ENCODE measurements at regions not wholly inside any gene's neighbourhood (a gene's known extent, or its start where the extent isn't known, plus 50 kb on each side); places are given as distances from the start of the nearest gene placed in this dataset.

DNA sequence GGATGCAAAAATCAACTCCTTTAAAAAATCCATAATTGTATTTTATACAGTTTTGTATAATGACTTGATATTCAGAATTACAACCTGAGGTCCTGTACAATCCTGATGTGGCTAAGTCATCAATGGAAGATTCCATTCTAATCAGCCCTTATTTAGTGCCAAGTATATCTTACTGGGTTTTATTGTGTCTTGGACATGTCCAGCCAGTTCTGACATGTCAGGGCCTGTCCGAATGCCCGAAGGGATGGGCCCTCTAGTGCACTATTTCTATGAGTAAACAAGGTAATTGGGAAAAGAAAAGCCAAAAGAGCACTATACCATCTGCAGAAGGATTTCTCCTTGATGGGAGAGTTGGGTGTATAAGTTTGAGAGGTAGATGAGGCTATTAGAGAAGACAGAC is 412.9 kb downstream of the METTL15 start:
- 46 to 72% methylated on average over 2 of the region's 2 CpGs for WGBS, 2 donors
- no peaks in the 10 kb centered on the region for H3K4me1 ChIP-seq (ENCODE audit: control insufficient read depth in 2 of 2, insufficient read depth in 2 of 2, low read length in 1 of 2)
- H3K4me3 ChIP-seq (ENCODE audit: low read depth in 1 of 2, low read length in 2 of 2) = no peak overlapping the region
- peaks cover 4 to 9% of the 10 kb centered on the region in 2 donors for H3K9me3 ChIP-seq (ENCODE audit: control insufficient read depth in 2 of 2, insufficient read depth in 1 of 2, low read depth in 1 of 2, low read length in 1 of 2)
- H3K36me3 ChIP-seq (ENCODE audit: control insufficient read depth in 2 of 2, insufficient read depth in 2 of 2, low read length in 1 of 2) = no peaks in the 10 kb centered on the region
- no peaks in the 10 kb centered on the region for H3K27me3 ChIP-seq (ENCODE audit: control insufficient read depth in 1 of 2, insufficient read depth in 2 of 2, low read length in 2 of 2)
- no peak overlapping the region for H3K27ac ChIP-seq (ENCODE audit: low read depth in 2 of 2, low read length in 1 of 2)

DNA sequence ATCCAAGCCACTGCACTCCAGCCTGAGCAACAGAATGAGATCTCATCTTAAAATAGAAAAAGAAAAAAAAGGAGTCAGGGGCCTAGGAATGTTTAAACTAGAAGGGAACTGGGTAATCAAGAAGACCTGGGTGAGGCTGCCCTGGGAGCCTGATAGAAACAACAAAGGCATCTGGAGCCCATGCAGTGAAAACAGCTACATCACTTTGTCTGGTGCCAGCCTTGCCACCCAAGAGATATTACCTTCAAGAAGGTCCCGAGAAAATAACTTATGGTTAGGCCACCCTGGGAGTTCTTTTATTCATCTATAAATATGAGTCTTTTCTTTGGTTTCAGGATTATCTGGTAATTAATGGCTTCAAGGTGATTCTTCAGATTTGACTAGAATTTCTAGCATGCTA is 412.1 kb downstream of the METTL15 start:
- Histone ChIP-seq H3K4me3 (ENCODE audit: low read depth in 1 of 2, low read length in 2 of 2) (no peak overlapping the region), H3K9me3 (ENCODE audit: control insufficient read depth in 2 of 2, insufficient read depth in 1 of 2, low read depth in 1 of 2, low read length in 1 of 2) (peaks cover 0 to 3% of the 10 kb centered on the region in 2 donors), H3K27ac (ENCODE audit: low read depth in 2 of 2, low read length in 1 of 2) (no peak overlapping the region), H3K27me3 (ENCODE audit: control insufficient read depth in 1 of 2, insufficient read depth in 2 of 2, low read length in 2 of 2) (no peaks in the 10 kb centered on the region), H3K4me1 (ENCODE audit: control insufficient read depth in 2 of 2, insufficient read depth in 2 of 2, low read length in 1 of 2) (no peaks in the 10 kb centered on the region), H3K36me3 (ENCODE audit: control insufficient read depth in 2 of 2, insufficient read depth in 2 of 2, low read length in 1 of 2) (no peaks in the 10 kb centered on the region)
- 65 to 76% methylated on average over 1 of the region's 1 CpG for WGBS, 2 donors

DNA sequence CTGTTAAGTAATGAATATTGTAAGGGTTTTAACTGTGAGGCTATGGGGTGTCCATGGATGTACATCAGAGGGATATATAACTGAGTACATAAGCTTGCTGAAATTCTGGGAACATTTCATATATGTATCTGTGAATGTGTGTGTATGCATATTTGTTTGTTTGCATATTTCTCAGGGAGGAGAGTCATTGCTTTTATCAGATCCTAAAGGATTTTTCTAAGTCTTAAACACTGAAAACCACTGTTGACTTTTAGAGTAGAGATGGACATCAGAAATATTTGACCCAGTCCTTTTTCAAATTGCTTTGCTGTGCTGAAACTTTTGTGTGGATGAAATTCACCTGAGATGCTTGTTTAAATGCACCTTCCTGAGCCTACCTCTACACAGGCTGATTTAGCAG is 410.6 kb downstream of the METTL15 start:
- Histone ChIP-seq H3K36me3 (ENCODE audit: control insufficient read depth in 2 of 2, insufficient read depth in 2 of 2, low read length in 1 of 2) (no peaks in the 10 kb centered on the region), H3K9me3 (ENCODE audit: control insufficient read depth in 2 of 2, insufficient read depth in 1 of 2, low read depth in 1 of 2, low read length in 1 of 2) (no peaks in the 10 kb centered on the region), H3K4me3 (ENCODE audit: low read depth in 1 of 2, low read length in 2 of 2) (no peak overlapping the region), H3K4me1 (ENCODE audit: control insufficient read depth in 2 of 2, insufficient read depth in 2 of 2, low read length in 1 of 2) (no peaks in the 10 kb centered on the region), H3K27me3 (ENCODE audit: control insufficient read depth in 1 of 2, insufficient read depth in 2 of 2, low read length in 2 of 2) (no peaks in the 10 kb centered on the region), H3K27ac (ENCODE audit: low read depth in 2 of 2, low read length in 1 of 2) (no peak overlapping the region)

DNA sequence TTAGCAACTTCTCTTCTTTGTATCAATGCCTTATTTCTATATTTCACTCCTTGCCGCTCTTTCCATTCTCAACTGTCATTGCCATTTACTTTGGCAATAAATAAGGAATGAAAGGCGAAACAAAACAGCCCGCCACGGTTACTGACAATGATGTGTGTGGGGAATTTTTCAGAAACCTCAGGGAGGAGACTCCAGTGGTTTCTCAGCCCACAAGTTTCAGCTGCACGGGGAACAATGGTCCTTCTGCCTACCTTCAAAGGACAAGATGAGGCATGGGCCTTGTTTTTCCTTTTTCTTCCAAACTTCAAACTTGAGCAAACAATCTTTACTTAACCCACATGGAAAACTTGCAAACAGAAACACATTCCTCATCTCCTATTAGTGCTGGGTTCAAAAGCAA is 409.4 kb downstream of the METTL15 start:
- WGBS, 2 donors = 45 to 57% methylated on average over 5 of the region's 5 CpGs
- no peak overlapping the region for H3K4me3 ChIP-seq (ENCODE audit: low read depth in 1 of 2, low read length in 2 of 2)
- H3K36me3 ChIP-seq (ENCODE audit: control insufficient read depth in 2 of 2, insufficient read depth in 2 of 2, low read length in 1 of 2) = no peaks in the 10 kb centered on the region
- no peak overlapping the region for H3K27ac ChIP-seq (ENCODE audit: low read depth in 2 of 2, low read length in 1 of 2)
- no peaks in the 10 kb centered on the region for H3K27me3 ChIP-seq (ENCODE audit: control insufficient read depth in 1 of 2, insufficient read depth in 2 of 2, low read length in 2 of 2)
- no peaks in the 10 kb centered on the region for H3K9me3 ChIP-seq (ENCODE audit: control insufficient read depth in 2 of 2, insufficient read depth in 1 of 2, low read depth in 1 of 2, low read length in 1 of 2)
- no peaks in the 10 kb centered on the region for H3K4me1 ChIP-seq (ENCODE audit: control insufficient read depth in 2 of 2, insufficient read depth in 2 of 2, low read length in 1 of 2)

DNA sequence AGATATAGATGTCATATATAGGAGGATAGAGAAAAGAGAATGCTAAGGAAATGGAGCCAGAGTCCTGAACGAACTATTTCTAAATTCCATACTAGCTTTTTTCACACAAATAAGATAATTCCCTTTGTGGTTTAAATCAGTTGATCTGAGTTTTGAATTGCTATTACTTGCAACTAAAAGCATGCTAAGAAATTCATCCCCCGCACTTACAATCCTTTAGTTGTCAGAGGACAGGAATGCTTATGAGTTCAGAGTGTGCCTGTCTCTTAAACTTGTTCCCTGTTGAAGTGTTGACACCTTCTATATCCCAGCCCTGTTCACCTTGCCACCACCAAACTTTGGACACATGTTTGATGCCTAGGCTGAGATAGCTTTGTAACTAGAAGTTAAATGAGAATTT is 406.2 kb downstream of the METTL15 start:
- H3K4me1 ChIP-seq (ENCODE audit: control insufficient read depth in 2 of 2, insufficient read depth in 2 of 2, low read length in 1 of 2) = no peaks in the 10 kb centered on the region
- H3K9me3 ChIP-seq (ENCODE audit: control insufficient read depth in 2 of 2, insufficient read depth in 1 of 2, low read depth in 1 of 2, low read length in 1 of 2) = no peaks in the 10 kb centered on the region
- no peak overlapping the region for H3K27ac ChIP-seq (ENCODE audit: low read depth in 2 of 2, low read length in 1 of 2)
- no peaks in the 10 kb centered on the region for H3K27me3 ChIP-seq (ENCODE audit: control insufficient read depth in 1 of 2, insufficient read depth in 2 of 2, low read length in 2 of 2)
- WGBS, 2 donors = 96 to 98% methylated on average over 2 of the region's 2 CpGs
- no peak overlapping the region for H3K4me3 ChIP-seq (ENCODE audit: low read depth in 1 of 2, low read length in 2 of 2)
- H3K36me3 ChIP-seq (ENCODE audit: control insufficient read depth in 2 of 2, insufficient read depth in 2 of 2, low read length in 1 of 2) = no peaks in the 10 kb centered on the region

DNA sequence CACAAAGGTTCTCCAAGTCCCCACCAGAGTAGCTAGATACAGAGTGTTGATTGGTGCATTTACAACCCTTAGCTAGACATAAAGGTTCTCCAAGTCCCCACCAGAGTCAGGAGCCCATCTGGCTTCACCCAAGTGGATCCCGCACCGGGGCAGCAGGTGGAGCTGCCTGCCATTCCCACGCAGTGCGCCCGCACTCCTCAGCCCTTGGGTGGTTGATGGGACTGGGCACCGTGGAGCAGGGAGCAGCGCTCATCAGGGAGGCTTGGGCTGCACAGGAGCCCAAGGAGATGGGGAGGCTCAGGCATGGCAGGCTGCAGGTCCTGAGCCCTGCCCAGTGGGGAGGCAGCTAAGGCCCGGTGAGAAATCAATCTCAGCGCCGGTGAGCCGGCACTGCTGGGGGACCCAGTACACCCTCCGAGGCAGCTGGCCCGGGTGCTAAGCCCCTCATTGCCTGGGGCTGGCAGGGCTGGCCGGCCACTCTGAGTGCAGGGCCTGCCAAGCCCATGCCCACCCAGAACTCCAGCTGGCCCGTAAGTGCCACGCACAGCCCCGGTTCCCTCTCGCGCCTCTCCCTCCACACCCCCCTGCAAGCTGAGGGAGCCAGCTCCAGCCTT is 404.1 kb downstream of the METTL15 start:
- WGBS, 2 donors = 94 to 96% methylated on average over 17 to 19 of the region's 19 CpGs
- H3K27me3 ChIP-seq (ENCODE audit: control insufficient read depth in 1 of 2, insufficient read depth in 2 of 2, low read length in 2 of 2) = no peaks in the 10 kb centered on the region
- H3K36me3 ChIP-seq (ENCODE audit: control insufficient read depth in 2 of 2, insufficient read depth in 2 of 2, low read length in 1 of 2) = no peaks in the 10 kb centered on the region
- H3K27ac ChIP-seq (ENCODE audit: low read depth in 2 of 2, low read length in 1 of 2) = no peak overlapping the region
- no peaks in the 10 kb centered on the region for H3K4me1 ChIP-seq (ENCODE audit: control insufficient read depth in 2 of 2, insufficient read depth in 2 of 2, low read length in 1 of 2)
- no peak overlapping the region for H3K4me3 ChIP-seq (ENCODE audit: low read depth in 1 of 2, low read length in 2 of 2)
- no peaks in the 10 kb centered on the region for H3K9me3 ChIP-seq (ENCODE audit: control insufficient read depth in 2 of 2, insufficient read depth in 1 of 2, low read depth in 1 of 2, low read length in 1 of 2)

DNA sequence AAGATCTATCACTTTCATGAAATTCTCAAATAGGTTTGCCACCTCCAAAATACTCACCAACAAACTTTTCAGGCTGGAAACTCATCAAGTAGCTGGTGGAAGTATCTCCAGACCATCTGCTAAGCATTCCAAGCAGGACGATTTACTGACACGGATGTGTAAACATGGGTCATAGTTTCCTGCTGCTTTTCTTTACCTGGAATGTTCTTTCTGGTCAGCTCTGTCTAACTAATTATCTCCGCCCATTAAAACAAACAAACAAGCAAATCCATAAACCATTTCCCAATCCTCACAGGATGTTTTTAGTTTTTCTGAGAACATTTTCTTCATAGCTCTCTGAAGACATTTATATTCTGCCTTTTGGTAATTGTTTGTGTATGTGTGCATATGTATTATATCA is 397.0 kb downstream of the METTL15 start:
- H3K4me3 ChIP-seq (ENCODE audit: low read depth in 1 of 2, low read length in 2 of 2) = no peak overlapping the region
- 61 to 68% methylated on average over 3 of the region's 3 CpGs for WGBS, 2 donors
- no peaks in the 10 kb centered on the region for H3K27me3 ChIP-seq (ENCODE audit: control insufficient read depth in 1 of 2, insufficient read depth in 2 of 2, low read length in 2 of 2)
- H3K27ac ChIP-seq (ENCODE audit: low read depth in 2 of 2, low read length in 1 of 2) = no peak overlapping the region
- no peaks in the 10 kb centered on the region for H3K4me1 ChIP-seq (ENCODE audit: control insufficient read depth in 2 of 2, insufficient read depth in 2 of 2, low read length in 1 of 2)
- no peaks in the 10 kb centered on the region for H3K36me3 ChIP-seq (ENCODE audit: control insufficient read depth in 2 of 2, insufficient read depth in 2 of 2, low read length in 1 of 2)
- no peaks in the 10 kb centered on the region for H3K9me3 ChIP-seq (ENCODE audit: control insufficient read depth in 2 of 2, insufficient read depth in 1 of 2, low read depth in 1 of 2, low read length in 1 of 2)

DNA sequence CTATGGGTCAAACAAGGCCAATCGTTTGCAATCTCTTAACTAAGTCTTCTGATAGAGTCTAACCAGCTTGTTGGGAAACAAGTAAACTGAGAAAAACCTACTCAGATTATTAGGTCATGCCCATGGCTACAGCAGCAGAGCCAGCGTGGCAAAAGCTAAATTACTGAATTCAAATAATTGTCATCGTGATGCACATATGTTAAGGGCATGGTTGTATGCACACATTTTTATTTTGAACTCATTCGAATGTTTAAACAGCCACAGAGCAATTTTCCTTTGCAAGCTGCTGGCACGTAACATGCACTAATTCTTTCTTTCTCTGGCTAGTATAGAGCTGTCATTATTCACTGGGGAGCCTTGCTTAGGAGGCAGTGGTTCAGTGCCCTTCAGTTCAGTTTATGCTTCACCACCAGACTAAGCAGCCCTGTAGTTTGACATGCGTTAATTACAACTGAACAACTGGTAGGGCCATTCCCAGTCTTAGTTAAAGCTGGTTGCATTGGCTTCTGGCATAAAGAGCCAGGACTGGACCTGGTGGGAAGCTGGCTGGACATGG is 396.4 kb downstream of the METTL15 start:
- Histone ChIP-seq H3K27me3 (ENCODE audit: control insufficient read depth in 1 of 2, insufficient read depth in 2 of 2, low read length in 2 of 2) (no peaks in the 10 kb centered on the region), H3K9me3 (ENCODE audit: control insufficient read depth in 2 of 2, insufficient read depth in 1 of 2, low read depth in 1 of 2, low read length in 1 of 2) (no peaks in the 10 kb centered on the region), H3K27ac (ENCODE audit: low read depth in 2 of 2, low read length in 1 of 2) (no peak overlapping the region), H3K4me1 (ENCODE audit: control insufficient read depth in 2 of 2, insufficient read depth in 2 of 2, low read length in 1 of 2) (no peaks in the 10 kb centered on the region), H3K36me3 (ENCODE audit: control insufficient read depth in 2 of 2, insufficient read depth in 2 of 2, low read length in 1 of 2) (no peaks in the 10 kb centered on the region), H3K4me3 (ENCODE audit: low read depth in 1 of 2, low read length in 2 of 2) (no peak overlapping the region)
- WGBS, 2 donors = 73 to 74% methylated on average over 6 of the region's 6 CpGs

DNA sequence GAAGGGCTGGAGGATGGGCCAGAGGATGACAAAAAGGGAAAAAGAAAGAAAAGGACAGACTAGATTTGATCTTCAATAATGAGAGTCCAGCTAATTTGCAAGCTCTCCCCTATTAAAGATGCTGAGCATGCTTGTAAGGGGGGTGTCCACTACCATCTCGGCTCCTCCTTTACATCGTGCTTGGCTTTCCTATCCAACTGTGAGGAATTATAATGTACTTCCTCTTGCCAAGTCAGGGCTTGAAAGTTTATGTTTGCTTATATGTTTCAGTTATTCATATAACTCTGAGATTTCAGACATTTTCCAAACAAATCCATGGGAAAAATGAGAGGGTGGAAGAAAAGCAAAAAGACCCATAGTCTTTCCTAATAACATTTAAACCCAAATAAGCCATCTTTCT is 387.1 kb downstream of the METTL15 start:
- H3K4me3 ChIP-seq (ENCODE audit: low read depth in 1 of 2, low read length in 2 of 2) = no peak overlapping the region
- no peaks in the 10 kb centered on the region for H3K9me3 ChIP-seq (ENCODE audit: control insufficient read depth in 2 of 2, insufficient read depth in 1 of 2, low read depth in 1 of 2, low read length in 1 of 2)
- H3K4me1 ChIP-seq (ENCODE audit: control insufficient read depth in 2 of 2, insufficient read depth in 2 of 2, low read length in 1 of 2) = no peaks in the 10 kb centered on the region
- WGBS, 2 donors = 49 to 71% methylated on average over 2 of the region's 2 CpGs
- H3K36me3 ChIP-seq (ENCODE audit: control insufficient read depth in 2 of 2, insufficient read depth in 2 of 2, low read length in 1 of 2) = no peaks in the 10 kb centered on the region
- no peaks in the 10 kb centered on the region for H3K27me3 ChIP-seq (ENCODE audit: control insufficient read depth in 1 of 2, insufficient read depth in 2 of 2, low read length in 2 of 2)
- no peak overlapping the region for H3K27ac ChIP-seq (ENCODE audit: low read depth in 2 of 2, low read length in 1 of 2)

DNA sequence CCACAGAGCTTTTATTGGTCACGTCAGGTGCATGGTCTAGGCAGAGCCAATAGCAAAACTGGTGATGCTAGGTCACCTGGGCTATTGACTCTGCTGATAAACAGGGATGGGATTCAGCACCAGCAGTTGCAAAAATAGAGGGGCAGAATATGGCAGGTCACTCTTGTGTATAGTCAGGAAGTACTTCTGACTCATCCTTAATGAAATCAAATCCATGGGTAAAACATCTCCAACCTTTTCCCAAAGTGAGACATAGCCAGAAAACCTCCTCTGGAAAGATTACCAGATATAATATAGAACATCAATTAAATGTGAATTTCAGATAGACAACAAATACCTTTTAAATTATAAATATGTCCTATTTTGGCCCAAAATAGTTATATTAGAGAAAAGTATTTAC is 383.2 kb downstream of the METTL15 start:
- Histone ChIP-seq H3K27ac (ENCODE audit: low read depth in 2 of 2, low read length in 1 of 2) (no peak overlapping the region), H3K36me3 (ENCODE audit: control insufficient read depth in 2 of 2, insufficient read depth in 2 of 2, low read length in 1 of 2) (no peaks in the 10 kb centered on the region), H3K27me3 (ENCODE audit: control insufficient read depth in 1 of 2, insufficient read depth in 2 of 2, low read length in 2 of 2) (no peaks in the 10 kb centered on the region), H3K4me3 (ENCODE audit: low read depth in 1 of 2, low read length in 2 of 2) (no peak overlapping the region), H3K4me1 (ENCODE audit: control insufficient read depth in 2 of 2, insufficient read depth in 2 of 2, low read length in 1 of 2) (no peaks in the 10 kb centered on the region), H3K9me3 (ENCODE audit: control insufficient read depth in 2 of 2, insufficient read depth in 1 of 2, low read depth in 1 of 2, low read length in 1 of 2) (no peaks in the 10 kb centered on the region)
- 87 to 96% methylated on average over 1 of the region's 1 CpG for WGBS, 2 donors

Data from esophagus (tissue), 2 donors.